K562 (cell line): ENCODE measurements at regions not wholly inside any gene's neighbourhood (a gene's known extent, or its start where the extent isn't known, plus 50 kb on each side); places are given as distances from the start of the nearest gene placed in this dataset.

Experiments
- ATAC-seq: fragments of 200-7000 bp; cut with Tn5 transposase; 3 replicates; pipeline ENCODE4 v1.9.1; 2020; ENCODE audit warnings: moderate library complexity
- BruUV-seq: library from RNA; stranded (reverse); fragments of 400-500 nt; replicated peaks from 2 replicates; lab custom pipeline; 2021; lab: Mats Ljungman, UMichigan
- CTCF ChIA-PET: fragments of 300-600 bp; formaldehyde crosslinking; extraction: SDS; loops from one replicate; lab custom pipeline; 2021; ENCODE audit warnings: low intra/inter-chr PET ratio; lab: Yijun Ruan, JAX
- POLR2A ChIA-PET: fragments of 300-600, 350-650 bp; sonication (Branson Sonifier 250); formaldehyde crosslinking; extraction: SDS; loops from one replicate; lab custom pipeline; 2021; ENCODE audit warnings: antibody characterized with exemption, inconsistent platforms; lab: Yijun Ruan, JAX
- DNase-seq, 4 experiments: peaks; one replicate each; pipeline versions ENCODE4 v3.0.0 to v3.0.0-alpha.2; 2011 to 2018; ENCODE audit warnings: low spot score in 3 of 4, mixed read lengths in 3 of 4; ENCODE audit errors: extremely low read depth in 1 of 4
- FAIRE-seq: peaks from 2 replicates; lab custom pipeline; 2011; peaks lifted over from hg19 to GRCh38; lab: Jason Lieb, UNC
- H2AFZ ChIP-seq: 2 replicates; pipeline ENCODE4 v1.6.0; 2011; ENCODE audit warnings: low read depth, low read length, control low read depth, inconsistent platforms
- H3K27ac ChIP-seq: fragments of 200-600 bp; 3 replicates; pipeline ENCODE4 v1.8.0; 2011; ENCODE audit warnings: low read depth, mild to moderate bottlenecking, control low read depth, inconsistent platforms, low read length, moderate library complexity, mixed read lengths; ENCODE audit errors: extremely low read depth
- H3K27me3 ChIP-seq, 2 experiments: fragments of 300-600 bp in 1 of 2; 2 replicates in 1 of 2; 3 replicates in 1 of 2; pipeline versions ENCODE4 v1.6.0 to v1.8.0; 2011; ENCODE audit warnings: inconsistent platforms in 2 of 2, low read length in 2 of 2, mild to moderate bottlenecking in 1 of 2, mixed read lengths in 1 of 2, moderate library complexity in 1 of 2; ENCODE audit not compliant: control insufficient read depth in 2 of 2, insufficient read depth in 2 of 2
- H3K36me3 ChIP-seq: fragments of 300-600 bp; 3 replicates; pipeline ENCODE4 v1.8.0; 2011; ENCODE audit warnings: mild to moderate bottlenecking, low read length, inconsistent platforms; ENCODE audit not compliant: control insufficient read depth, insufficient read depth
- H3K4me1 ChIP-seq, 2 experiments: fragments of 200-600 bp in 1 of 2; replicated peaks in 1 of 2; 2 replicates in 1 of 2; 3 replicates in 1 of 2; pipeline versions ENCODE4 v1.5.1 to v1.8.0; 2011; ENCODE audit warnings: inconsistent platforms in 2 of 2, low read length in 2 of 2, mild to moderate bottlenecking in 1 of 2, mixed read lengths in 1 of 2, moderate library complexity in 1 of 2; ENCODE audit not compliant: control insufficient read depth in 2 of 2, insufficient read depth in 2 of 2
- H3K4me2 ChIP-seq: 2 replicates; pipeline ENCODE4 v1.6.1; 2011; ENCODE audit warnings: low read length, control low read depth, inconsistent platforms, mixed read lengths; ENCODE audit not compliant: insufficient read depth
- H3K4me3 ChIP-seq: fragments of 200-600 bp; sonication (generic), shearing (Covaris generic); 2 replicates; pipeline ENCODE4 v1.5.1; 2016; ENCODE audit warnings: control low read depth, inconsistent platforms
- H3K79me2 ChIP-seq: fragments of 200-600 bp; 3 replicates; pipeline ENCODE4 v1.8.0; 2011; ENCODE audit warnings: low read length, inconsistent platforms; ENCODE audit not compliant: control insufficient read depth, insufficient read depth
- H3K9ac ChIP-seq, 2 experiments: 2 replicates each; pipeline versions ENCODE4 v1.6.0 to v1.6.1; 2011; ENCODE audit warnings: low read depth in 2 of 2, low read length in 2 of 2, control low read depth in 1 of 2, inconsistent platforms in 1 of 2, mild to moderate bottlenecking in 1 of 2, mixed read lengths in 1 of 2; ENCODE audit not compliant: insufficient read depth in 1 of 2
- H3K9me1 ChIP-seq: one replicate; pipeline ENCODE4 v1.6.0; 2011; ENCODE audit warnings: inconsistent platforms, mild to moderate bottlenecking, low read length, moderate library complexity; ENCODE audit not compliant: control insufficient read depth, insufficient read depth
- H3K9me3 ChIP-seq: replicated peaks from 2 replicates; pipeline ENCODE4 v1.5.1; 2011; ENCODE audit warnings: low read depth, low read length, inconsistent platforms; ENCODE audit not compliant: control insufficient read depth, insufficient read depth
- H4K20me1 ChIP-seq: replicated peaks from 2 replicates; pipeline ENCODE4 v1.6.1; 2011; ENCODE audit warnings: low read length, inconsistent platforms, mixed read lengths; ENCODE audit not compliant: control insufficient read depth, insufficient read depth
- ARID1B ChIP-seq: fragments of 450-650 bp; IDR thresholded peaks from 2 replicates; pipeline ENCODE4 v1.6.1; 2016; ENCODE audit warnings: antibody characterized with exemption, mild to moderate bottlenecking, inconsistent platforms
- ETV1 ChIP-seq: fragments of 450-650 bp; conservative IDR thresholded peaks from 2 replicates; pipeline ENCODE4 v1.6.1; 2016; ENCODE audit warnings: missing genetic modification characterization, control low read depth, low read depth, missing compliant biosample characterization
- GATAD2B ChIP-seq: fragments of 450-650 bp; IDR thresholded peaks from 2 replicates; pipeline ENCODE4 v1.6.1; 2017; ENCODE audit warnings: mild to moderate bottlenecking, borderline replicate concordance
- HBP1 ChIP-seq: fragments of 450-650 bp; formaldehyde crosslinking; IDR thresholded peaks from 2 replicates; pipeline ENCODE4 v1.4.0; 2022; ENCODE audit warnings: missing genetic modification characterization
- HSF4 ChIP-seq: fragments of 250-450 bp; sonication (Bioruptor Pico); IDR thresholded peaks from 2 replicates; pipeline ENCODE4 v2.1.2; 2022; ENCODE audit warnings: mild to moderate bottlenecking, moderate library complexity, borderline replicate concordance
- IFI16 ChIP-seq: fragments of 250-450 bp; sonication (Bioruptor Pico); IDR thresholded peaks from 2 replicates; pipeline ENCODE4 v2.1.2; 2022; ENCODE audit warnings: mild to moderate bottlenecking, inconsistent platforms
- KLF6 ChIP-seq: fragments of 250-450 bp; sonication (Bioruptor Pico); IDR thresholded peaks from 2 replicates; pipeline ENCODE4 v1.4.0; 2020; ENCODE audit warnings: mild to moderate bottlenecking, moderate library complexity, borderline replicate concordance
- MAFK ChIP-seq: IDR thresholded peaks from 2 replicates; pipeline ENCODE4 v1.6.1; 2011; ENCODE audit warnings: low read length, improper control_type of control experiment
- MLX ChIP-seq, 2 experiments: fragments of 450-650 bp in 1 of 2; sonication (generic) in 1 of 2; formaldehyde crosslinking; conservative IDR thresholded peaks; 2 replicates each; pipeline versions ENCODE4 v1.4.0 to v1.8.1; 2020 to 2022; ENCODE audit warnings: mild to moderate bottlenecking in 1 of 2, missing genetic modification reagents in 1 of 2
- MTA3 ChIP-seq: fragments of 450-650 bp; formaldehyde crosslinking; IDR thresholded peaks from 2 replicates; pipeline ENCODE4 v1.6.1; 2017; ENCODE audit warnings: mild to moderate bottlenecking, borderline replicate concordance
- PML ChIP-seq: IDR thresholded peaks from 2 replicates; pipeline ENCODE4 v1.6.1; 2012; ENCODE audit warnings: low read length, inconsistent platforms
- SAP30 ChIP-seq: fragments of 200-600 bp; sonication (generic); IDR thresholded peaks from 2 replicates; pipeline ENCODE4 v1.6.1; 2012; ENCODE audit warnings: borderline replicate concordance, low read depth, mild to moderate bottlenecking, moderate library complexity, low read length, control low read depth, inconsistent platforms; ENCODE audit not compliant: insufficient read depth, poor library complexity, severe bottlenecking
- SMARCE1 ChIP-seq: fragments of 450-650 bp; IDR thresholded peaks from 2 replicates; pipeline ENCODE4 v1.7.1; 2016; ENCODE audit warnings: mild to moderate bottlenecking
- STAT6 ChIP-seq: sonication (generic); formaldehyde crosslinking; IDR thresholded peaks from 2 replicates; pipeline ENCODE4 v1.8.1; 2023; ENCODE audit warnings: mild to moderate bottlenecking, missing genetic modification reagents
- ZNF274 ChIP-seq: IDR thresholded peaks from 2 replicates; pipeline ENCODE4 v1.6.1; 2011; ENCODE audit warnings: low read depth, mild to moderate bottlenecking, low read length, moderate library complexity, borderline replicate concordance
- ZNF431 ChIP-seq: sonication (generic); formaldehyde crosslinking; IDR thresholded peaks from 2 replicates; pipeline ENCODE4 v1.8.0; 2022; ENCODE audit warnings: mild to moderate bottlenecking, missing genetic modification reagents
- WGBS: fragments of 100-300 bp; shearing (Covaris generic); methylation state at CpG from one replicate; pipeline ENCODE4 v1.1.6; 2016; ENCODE audit warnings: low coverage, mixed read lengths; ENCODE audit not compliant: insufficient coverage; ENCODE audit errors: missing lambda C conversion rate; 5-methylcytosine and 5-hydroxymethylcytosine counted together
- in situ Hi-C: fragments of 300-500 bp; cut with MboI; formaldehyde crosslinking; loops from 4 replicates; pipeline ENCODE4 v1.15.0; 2018; ENCODE audit warnings: inconsistent platforms, mixed read lengths
- intact Hi-C: fragments of 100-400 bp; cut with micrococcal nuclease; formaldehyde crosslinking; loops from 2 replicates; pipeline ENCODE4 v1.14.2; 2022

GRCh38 chr15:59818336-59818735 lies 129.2 kb upstream of the BNIP2 start:
- H3K4me3 ChIP-seq, result no peak overlapping the region
- H3K27me3 ChIP-seq, result peaks cover 0 to 3% of the 10 kb centered on the region in 2 experiments; a peak in 1 of 5 replicates
- ChIA-PET POLR2A (interaction anchor here (0.6 to 0.7 kb wide), 2 partner anchors 21 to 116 kb away, joined by 3 read pairs; no protein-coding TSS in a partner anchor), CTCF (no interaction called here)
- in situ Hi-C loops (no loop called here), intact Hi-C loops (no loop called here)
- FAIRE-seq (no peak), DNase-seq (no peak), ATAC-seq (no peak)
- no peaks in the 10 kb centered on the region for H3K9me3 ChIP-seq
- no peaks in the 10 kb centered on the region for H3K36me3 ChIP-seq
- TF ChIP-seq MTA3 (no peak), IFI16 (CRISPR knock-in tag) (no peak), ARID1B (no peak), GATAD2B (no peak), PML (no peak), HSF4 (CRISPR knock-in tag) (no peak), MLX (CRISPR knock-in tag; conservative IDR thresholded peaks at IDR 0.05) (no peak), HBP1 (CRISPR knock-in tag) (no peak), SAP30 (no peak), KLF6 (CRISPR knock-in tag) (no peak), ZNF431 (CRISPR knock-in tag) (no peak), SMARCE1 (no peak), STAT6 (CRISPR knock-in tag) (no peak), ZNF274 (no peak), ETV1 (tag) (no peak), MAFK (no peak)
- 2% methylated on average over 6 of the region's 6 CpGs for WGBS
- H3K4me1 ChIP-seq, result no peaks in the 10 kb centered on the region
- no peaks in the 10 kb centered on the region for H3K79me2 ChIP-seq
- no peaks in the 10 kb centered on the region for H4K20me1 ChIP-seq
- no peak overlapping the region for H3K27ac ChIP-seq
- no peak overlapping the region for H3K9ac ChIP-seq
- no peak overlapping the region for H3K4me2 ChIP-seq
- no peak overlapping the region for H2AFZ ChIP-seq
- H3K9me1 ChIP-seq, result no peaks in the 10 kb centered on the region
- no TSS peak for BruUV-seq
